ENCODE measurements at regions not wholly inside any gene's neighbourhood (a gene's known extent, or its start where the extent isn't known, plus 50 kb on each side); places are given as distances from the start of the nearest gene placed in this dataset.

GRCh38 chr20:22060610-22061009, 355.1 kb downstream of the PAX1 start:
- no peak for TF ChIP-seq POLR2A (IDR thresholded peaks at IDR 0.05; ENCODE audit: low read length)
- no peak for TF ChIP-seq GATA1 (IDR thresholded peaks at IDR 0.05; ENCODE audit: low read depth, low read length)

All from erythroblast (primary cell).